A549 (cell line): ENCODE measurements at regions not wholly inside any gene's neighbourhood (a gene's known extent, or its start where the extent isn't known, plus 50 kb on each side); places are given as distances from the start of the nearest gene placed in this dataset.

Experiments used
- ATAC-seq, 2 experiments: fragments of 200-7000 bp in 1 of 2; fragments of >200 bp in 1 of 2; cut with Nextera tagmentation in 1 of 2; cut with Tn5 transposase in 1 of 2; 3 replicates each; pipeline versions ENCODE4 v1.8.0 to v1.9.1; 2018 to 2020; ENCODE audit warnings: mild to moderate bottlenecking in 1 of 2, moderate library complexity in 1 of 2
- CTCF ChIA-PET: fragments of 300-600 bp; sonication (Branson Sonifier 250); formaldehyde crosslinking; extraction: SDS; loops from one replicate; lab custom pipeline; 2021; ENCODE audit warnings: antibody characterized with exemption, inconsistent platforms; lab: Yijun Ruan, JAX
- POLR2A ChIA-PET: fragments of 350-600 bp; formaldehyde crosslinking; extraction: SDS; loops from one replicate; lab custom pipeline; 2021; ENCODE audit warnings: antibody characterized with exemption, inconsistent platforms; lab: Yijun Ruan, JAX
- DNase-seq, 2 experiments: peaks; one replicate each; pipeline versions ENCODE4 v3.0.0 to v3.0.0-alpha.2; 2011 to 2016; ENCODE audit warnings: low read depth in 1 of 2, low spot score in 1 of 2
- FAIRE-seq: peaks from 2 replicates; lab custom pipeline; 2011; peaks lifted over from hg19 to GRCh38; lab: Jason Lieb, UNC
- H3K27ac ChIP-seq, 2 experiments: fragments of >200 bp; sonication (Bioruptor Twin); formaldehyde crosslinking; 3 replicates each; pipeline ENCODE4 v1.5.1; 2016 to 2017
- H3K4me1 ChIP-seq: fragments of >200 bp; sonication (Bioruptor Twin); formaldehyde crosslinking; 3 replicates; pipeline ENCODE4 v1.6.1; 2016
- H3K4me2 ChIP-seq: fragments of >200 bp; sonication (Bioruptor Twin); formaldehyde crosslinking; 3 replicates; pipeline ENCODE4 v1.6.1; 2016
- H3K4me3 ChIP-seq: fragments of >200 bp; sonication (Bioruptor Twin); formaldehyde crosslinking; 3 replicates; pipeline ENCODE4 v1.5.1; 2016
- H3K9me3 ChIP-seq: fragments of >200 bp; sonication (Bioruptor Twin); formaldehyde crosslinking; 3 replicates; pipeline ENCODE4 v1.6.1; 2016
- BCL3 ChIP-seq: fragments of >200 bp; sonication (Bioruptor Twin); formaldehyde crosslinking; IDR thresholded peaks from 3 replicates; pipeline ENCODE4 v1.6.1; 2016
- CBX2 ChIP-seq: fragments of 200-600 bp; sonication (generic); IDR thresholded peaks from 2 replicates; pipeline ENCODE4 v1.6.1; 2016; ENCODE audit warnings: low read depth, mild to moderate bottlenecking, borderline replicate concordance
- CEBPB ChIP-seq, 2 experiments: fragments of >200 bp in 1 of 2; sonication (Bioruptor Twin) in 1 of 2; formaldehyde crosslinking in 1 of 2; IDR thresholded peaks; 2 replicates each; pipeline ENCODE4 v1.6.1; 2012 to 2016
- CTCF ChIP-seq: fragments of >200 bp; sonication (Bioruptor Twin); formaldehyde crosslinking; IDR thresholded peaks from 3 replicates; pipeline ENCODE4 v1.5.1; 2016
- ELK1 ChIP-seq: fragments of 150-350 bp; IDR thresholded peaks from 2 replicates; pipeline ENCODE4 v1.6.1; 2014; ENCODE audit warnings: low read depth, mild to moderate bottlenecking, low read length
- EP300 ChIP-seq, 2 experiments: fragments of >200 bp; sonication (Bioruptor Twin); formaldehyde crosslinking; IDR thresholded peaks; 2 replicates in 1 of 2; 3 replicates in 1 of 2; pipeline ENCODE4 v1.6.1; 2016 to 2017
- FOSL2 ChIP-seq, 2 experiments: fragments of 450-650 bp in 1 of 2; fragments of >200 bp in 1 of 2; sonication (Bioruptor Twin) in 1 of 2; formaldehyde crosslinking; IDR thresholded peaks; 2 replicates each; pipeline versions ENCODE4 v1.5.0 to v1.6.1; 2016 to 2020; ENCODE audit warnings: mild to moderate bottlenecking in 1 of 2, moderate library complexity in 1 of 2
- GATA3 ChIP-seq: IDR thresholded peaks from 2 replicates; pipeline ENCODE4 v1.6.1; 2012; ENCODE audit warnings: borderline replicate concordance
- HMGXB4 ChIP-seq: fragments of 250-450 bp; sonication (Bioruptor Pico); IDR thresholded peaks from 2 replicates; pipeline ENCODE4 v1.5.0; 2021; ENCODE audit warnings: mild to moderate bottlenecking, moderate library complexity, borderline replicate concordance
- HOXA7 ChIP-seq: fragments of 250-450 bp; sonication (Bioruptor Pico); IDR thresholded peaks from 2 replicates; pipeline ENCODE4 v1.5.0; 2020; ENCODE audit warnings: mild to moderate bottlenecking, moderate library complexity
- JUNB ChIP-seq: fragments of >200 bp; sonication (Bioruptor Twin); formaldehyde crosslinking; IDR thresholded peaks from 2 replicates; pipeline ENCODE4 v1.6.1; 2016
- MAX ChIP-seq: IDR thresholded peaks from 2 replicates; pipeline ENCODE4 v1.6.1; 2012
- MYC ChIP-seq: IDR thresholded peaks from 2 replicates; pipeline ENCODE4 v1.6.1; 2012; ENCODE audit warnings: mild to moderate bottlenecking, inconsistent platforms, low read length, improper control_type of control experiment, borderline replicate concordance
- NFE2L2 ChIP-seq: fragments of 150-350 bp; conservative IDR thresholded peaks from 2 replicates; pipeline ENCODE4 v1.6.1; 2014; ENCODE audit warnings: low read length
- PBX3 ChIP-seq: IDR thresholded peaks from 2 replicates; pipeline ENCODE4 v1.6.1; 2012
- POLR2A ChIP-seq: IDR thresholded peaks from 2 replicates; pipeline ENCODE4 v1.6.1; 2012; ENCODE audit warnings: mild to moderate bottlenecking, low read length
- RARB ChIP-seq: fragments of 250-450 bp; sonication (Bioruptor Pico); IDR thresholded peaks from 2 replicates; pipeline ENCODE4 v1.8.0; 2021; ENCODE audit warnings: mild to moderate bottlenecking, moderate library complexity
- TFCP2L1 ChIP-seq: fragments of 250-450 bp; sonication (Bioruptor Pico); IDR thresholded peaks from 2 replicates; pipeline ENCODE4 v1.5.0; 2021; ENCODE audit warnings: mild to moderate bottlenecking
- TP53 ChIP-seq: fragments of 250-450 bp; sonication (Bioruptor Pico); IDR thresholded peaks from 2 replicates; pipeline ENCODE4 v1.5.0; 2021; ENCODE audit warnings: mild to moderate bottlenecking, moderate library complexity
- ZC3H11A ChIP-seq: fragments of 450-650 bp; IDR thresholded peaks from 2 replicates; pipeline ENCODE4 v1.6.1; 2014; ENCODE audit warnings: antibody characterized with exemption, mild to moderate bottlenecking
- ZFP36 ChIP-seq: fragments of 450-650 bp; IDR thresholded peaks from 2 replicates; pipeline ENCODE4 v1.6.1; 2014; ENCODE audit warnings: borderline replicate concordance; ENCODE audit not compliant: partially characterized antibody
- ZNF302 ChIP-seq: fragments of 250-450 bp; sonication (Bioruptor Pico); IDR thresholded peaks from 2 replicates; pipeline ENCODE4 v1.9.0; 2021; ENCODE audit warnings: inconsistent platforms, mild to moderate bottlenecking, moderate library complexity
- ZSCAN20 ChIP-seq: fragments of 250-450 bp; sonication (Bioruptor Pico); IDR thresholded peaks from 2 replicates; pipeline ENCODE4 v1.8.0; 2022; ENCODE audit warnings: mild to moderate bottlenecking, moderate library complexity
- WGBS: methylation state at CpG from one replicate; pipeline ENCODE4 v1.1.6; 2017; ENCODE audit errors: missing lambda C conversion rate; 5-methylcytosine and 5-hydroxymethylcytosine counted together

GRCh38 chr10:57962839-57963238 lies 304.9 kb downstream of the IPMK start:
- H3K4me1 ChIP-seq = no peaks in the 10 kb centered on the region
- no peak overlapping the region for H3K4me2 ChIP-seq
- H3K9me3 ChIP-seq = no peaks in the 10 kb centered on the region
- 77% methylated on average over 3 of the region's 3 CpGs for WGBS
- ATAC-seq (no peak), DNase-seq (no peak), FAIRE-seq (no peak)
- no peak overlapping the region for H3K27ac ChIP-seq
- CTCF ChIA-PET = no interaction called here
- TF ChIP-seq MAX = no peak
- TF ChIP-seq BCL3 = no peak
- TF ChIP-seq CBX2 = no peak
- no peak for TF ChIP-seq ZFP36
- no peak for TF ChIP-seq NFE2L2
- TF ChIP-seq HMGXB4 (CRISPR knock-in tag) = no peak
- no peak for TF ChIP-seq TP53 (CRISPR knock-in tag)
- TF ChIP-seq JUNB = no peak
- TF ChIP-seq GATA3 = no peak
- no peak for TF ChIP-seq FOSL2 (IDR thresholded peaks at IDR 0.05)
- TF ChIP-seq FOSL2 (CRISPR knock-in tag; IDR thresholded peaks at IDR 0.05) = no peak
- TF ChIP-seq CTCF = no peak
- TF ChIP-seq PBX3 = no peak
- no peak for TF ChIP-seq POLR2A
- no peak for TF ChIP-seq RARB
- no peak for TF ChIP-seq TFCP2L1
- no peak for TF ChIP-seq EP300 (IDR thresholded peaks at IDR 0.05)
- no peak overlapping the region for H3K4me3 ChIP-seq
- POLR2A ChIA-PET = no interaction called here

GRCh38 chr10:57961487-57961886 lies 306.2 kb downstream of the IPMK start:
- ChIA-PET POLR2A (no interaction called here), CTCF (no interaction called here)
- 56% methylated on average over 2 of the region's 2 CpGs for WGBS
- Histone ChIP-seq H3K4me2 (no peak overlapping the region), H3K4me3 (no peak overlapping the region), H3K27ac (no peak overlapping the region), H3K9me3 (no peaks in the 10 kb centered on the region), H3K4me1 (no peaks in the 10 kb centered on the region)
- FAIRE-seq (no peak), DNase-seq (no peak), ATAC-seq (no peak)
- no peak for TF ChIP-seq NFE2L2
- no peak for TF ChIP-seq ZC3H11A
- no peak for TF ChIP-seq PBX3
- TF ChIP-seq MYC = no peak
- no peak for TF ChIP-seq POLR2A
- TF ChIP-seq ZNF302 (CRISPR knock-in tag) = no peak
- TF ChIP-seq TP53 (CRISPR knock-in tag) = no peak
- TF ChIP-seq HOXA7 (CRISPR knock-in tag) = no peak
- TF ChIP-seq ELK1 = no peak
- no peak for TF ChIP-seq ZSCAN20 (CRISPR knock-in tag)
- TF ChIP-seq CEBPB (IDR thresholded peaks at IDR 0.05) = no peak
